ENCODE measurements at regions not wholly inside any gene's neighbourhood (a gene's known extent, or its start where the extent isn't known, plus 50 kb on each side); places are given as distances from the start of the nearest gene placed in this dataset.

DNA sequence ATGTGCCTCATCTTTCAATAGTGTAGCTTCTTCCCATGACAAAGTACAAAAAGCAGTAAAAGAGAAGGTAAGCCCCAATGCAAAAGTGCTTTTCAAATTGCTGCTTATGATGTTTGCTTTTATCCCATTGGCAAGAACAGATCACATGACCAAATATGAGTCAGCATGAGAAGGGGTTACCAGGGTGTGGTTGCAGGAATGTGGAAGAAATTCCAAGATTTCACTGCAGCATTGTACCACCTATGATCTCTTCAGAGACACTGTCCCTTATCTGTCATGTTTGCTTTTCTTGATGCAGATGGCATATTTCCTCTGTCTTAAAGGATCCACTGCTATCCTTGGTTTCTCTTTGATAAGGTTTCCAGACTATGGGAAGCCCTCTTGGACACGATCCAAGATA lies 1006.9 kb upstream of the PRMT6 start:
- TF ChIP-seq EZH2phosphoT487 (IDR thresholded peaks at IDR 0.05; ENCODE audit: borderline replicate concordance), result no peak
- TF ChIP-seq, protein P1, sequence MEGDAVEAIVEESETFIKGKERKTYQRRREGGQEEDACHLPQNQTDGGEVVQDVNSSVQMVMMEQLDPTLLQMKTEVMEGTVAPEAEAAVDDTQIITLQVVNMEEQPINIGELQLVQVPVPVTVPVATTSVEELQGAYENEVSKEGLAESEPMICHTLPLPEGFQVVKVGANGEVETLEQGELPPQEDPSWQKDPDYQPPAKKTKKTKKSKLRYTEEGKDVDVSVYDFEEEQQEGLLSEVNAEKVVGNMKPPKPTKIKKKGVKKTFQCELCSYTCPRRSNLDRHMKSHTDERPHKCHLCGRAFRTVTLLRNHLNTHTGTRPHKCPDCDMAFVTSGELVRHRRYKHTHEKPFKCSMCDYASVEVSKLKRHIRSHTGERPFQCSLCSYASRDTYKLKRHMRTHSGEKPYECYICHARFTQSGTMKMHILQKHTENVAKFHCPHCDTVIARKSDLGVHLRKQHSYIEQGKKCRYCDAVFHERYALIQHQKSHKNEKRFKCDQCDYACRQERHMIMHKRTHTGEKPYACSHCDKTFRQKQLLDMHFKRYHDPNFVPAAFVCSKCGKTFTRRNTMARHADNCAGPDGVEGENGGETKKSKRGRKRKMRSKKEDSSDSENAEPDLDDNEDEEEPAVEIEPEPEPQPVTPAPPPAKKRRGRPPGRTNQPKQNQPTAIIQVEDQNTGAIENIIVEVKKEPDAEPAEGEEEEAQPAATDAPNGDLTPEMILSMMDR (conservative IDR thresholded peaks at IDR 0.05; ENCODE audit: low read length), result no peak
- H3K4me1 ChIP-seq (ENCODE audit: insufficient read depth, low read length, poor library complexity, severe bottlenecking), result no peaks in the 10 kb centered on the region
- no peaks in the 10 kb centered on the region for H3K9me2 ChIP-seq (replicated peaks; ENCODE audit: low read depth, low read length)
- H3K36me3 ChIP-seq (ENCODE audit: insufficient read depth, low read length), result no peaks in the 10 kb centered on the region
- no peaks in the 10 kb centered on the region for H3K9me3 ChIP-seq (ENCODE audit: insufficient read depth, low read depth, low read length)
- H4K20me1 ChIP-seq (ENCODE audit: insufficient read depth, low read length, poor library complexity, severe bottlenecking), result no peaks in the 10 kb centered on the region
- no peaks in the 10 kb centered on the region for H3F3A ChIP-seq (ENCODE audit: low read depth)
- no peak overlapping the region for H3K4me3 ChIP-seq (ENCODE audit: low read length, poor library complexity, severe bottlenecking)
- no peaks in the 10 kb centered on the region for H3K79me2 ChIP-seq (ENCODE audit: insufficient read depth, low read length)
- H3K4me2 ChIP-seq (ENCODE audit: low read depth, low read length, poor library complexity, severe bottlenecking), result no peak overlapping the region
- H3K9ac ChIP-seq (ENCODE audit: low read depth, low read length, poor library complexity, severe bottlenecking), result no peak overlapping the region
- no peaks in the 10 kb centered on the region for H3K27me3 ChIP-seq (ENCODE audit: insufficient read depth, low read length, poor library complexity, severe bottlenecking)
- no peak overlapping the region for H2AFZ ChIP-seq (ENCODE audit: low read length)

DNA sequence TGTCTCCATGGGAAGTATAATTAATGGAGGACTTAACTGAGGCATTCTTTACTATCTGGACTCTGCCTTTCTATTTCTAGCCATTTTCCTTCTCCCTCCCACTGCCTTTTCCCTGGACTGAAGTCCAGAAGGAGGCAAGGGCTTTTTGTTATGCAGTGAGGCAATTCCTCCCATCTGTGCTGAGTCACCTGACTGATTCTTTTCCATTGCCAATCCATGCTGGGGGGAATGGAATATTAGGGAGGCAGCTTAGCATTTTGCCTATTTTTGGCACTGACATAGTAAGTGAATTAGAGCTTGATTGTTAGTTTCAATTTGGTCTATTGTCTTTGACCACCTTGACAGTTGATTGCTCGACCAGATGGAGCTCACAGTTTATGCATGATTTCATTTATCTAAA lies 1000.6 kb upstream of the PRMT6 start:
- H3K4me2 ChIP-seq (ENCODE audit: low read depth, low read length, poor library complexity, severe bottlenecking), result no peak overlapping the region
- TF ChIP-seq, protein P1 (conservative IDR thresholded peaks at IDR 0.05; ENCODE audit: low read length), result no peak
- no peak for TF ChIP-seq EZH2phosphoT487 (IDR thresholded peaks at IDR 0.05; ENCODE audit: borderline replicate concordance)

DNA sequence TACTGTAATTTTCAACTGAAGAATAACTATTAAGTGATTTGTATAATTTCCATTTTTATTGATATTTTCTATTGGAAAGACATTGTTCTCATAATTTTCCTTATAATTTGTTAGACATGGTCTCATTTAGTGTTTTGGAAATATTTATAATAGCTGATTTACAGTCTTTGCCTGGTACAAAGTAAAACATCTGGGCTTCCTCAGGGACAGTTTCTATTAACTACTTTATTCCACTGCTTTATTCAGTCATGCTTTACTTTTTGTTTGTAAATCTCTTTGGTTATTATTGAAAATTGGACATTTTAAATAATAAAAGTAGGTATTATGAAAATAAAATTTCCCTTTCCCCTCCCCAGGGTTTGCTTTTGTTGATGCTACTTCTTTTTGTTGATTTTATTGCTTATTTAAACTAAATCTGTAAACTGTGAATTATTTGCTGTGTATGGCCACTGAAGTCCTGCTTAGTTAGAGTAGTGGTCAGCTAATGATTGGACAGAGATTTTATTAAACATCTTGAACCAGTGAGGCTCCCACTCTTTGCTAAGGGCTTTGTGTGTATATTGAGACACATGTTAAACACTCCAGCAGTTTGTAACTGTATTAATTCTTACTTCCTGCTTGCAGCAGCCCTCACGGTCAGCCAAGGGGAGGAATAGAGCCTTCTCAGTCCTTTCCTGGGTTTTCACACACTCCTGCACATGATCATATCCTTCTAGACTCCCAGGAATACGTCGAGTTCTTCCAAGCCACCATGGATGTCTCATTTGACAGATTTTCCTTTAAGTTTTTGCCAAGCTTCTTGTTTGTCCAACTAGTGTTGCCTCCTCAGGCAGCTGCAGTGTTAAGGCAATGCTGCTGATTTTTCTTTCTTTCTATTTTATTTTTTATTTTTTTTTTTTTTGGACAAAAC lies 994.6 kb upstream of the PRMT6 start:
- H3F3A ChIP-seq (ENCODE audit: low read depth), result no peaks in the 10 kb centered on the region
- H2AFZ ChIP-seq (ENCODE audit: low read length), result no peak overlapping the region
- H3K9ac ChIP-seq (ENCODE audit: low read depth, low read length, poor library complexity, severe bottlenecking), result no peak overlapping the region
- H4K20me1 ChIP-seq (ENCODE audit: insufficient read depth, low read length, poor library complexity, severe bottlenecking), result no peaks in the 10 kb centered on the region
- H3K9me3 ChIP-seq (ENCODE audit: insufficient read depth, low read depth, low read length), result no peaks in the 10 kb centered on the region
- no peaks in the 10 kb centered on the region for H3K27me3 ChIP-seq (ENCODE audit: insufficient read depth, low read length, poor library complexity, severe bottlenecking)
- TF ChIP-seq, protein P1 (conservative IDR thresholded peaks at IDR 0.05; ENCODE audit: low read length), result no peak
- no peak for TF ChIP-seq EZH2phosphoT487 (IDR thresholded peaks at IDR 0.05; ENCODE audit: borderline replicate concordance)
- no peak overlapping the region for H3K4me2 ChIP-seq (ENCODE audit: low read depth, low read length, poor library complexity, severe bottlenecking)
- H3K4me1 ChIP-seq (ENCODE audit: insufficient read depth, low read length, poor library complexity, severe bottlenecking), result no peaks in the 10 kb centered on the region
- no peak overlapping the region for H3K4me3 ChIP-seq (ENCODE audit: low read length, poor library complexity, severe bottlenecking)
- no peaks in the 10 kb centered on the region for H3K9me2 ChIP-seq (replicated peaks; ENCODE audit: low read depth, low read length)
- H3K36me3 ChIP-seq (ENCODE audit: insufficient read depth, low read length), result no peaks in the 10 kb centered on the region
- no peaks in the 10 kb centered on the region for H3K79me2 ChIP-seq (ENCODE audit: insufficient read depth, low read length)

More for the DNA sequence above, 1000.6 kb upstream of the PRMT6 start:
- no peaks in the 10 kb centered on the region for H3K79me2 ChIP-seq (ENCODE audit: insufficient read depth, low read length)
- no peaks in the 10 kb centered on the region for H3K4me1 ChIP-seq (ENCODE audit: insufficient read depth, low read length, poor library complexity, severe bottlenecking)
- no peaks in the 10 kb centered on the region for H4K20me1 ChIP-seq (ENCODE audit: insufficient read depth, low read length, poor library complexity, severe bottlenecking)
- no peaks in the 10 kb centered on the region for H3K9me2 ChIP-seq (replicated peaks; ENCODE audit: low read depth, low read length)
- no peaks in the 10 kb centered on the region for H3K27me3 ChIP-seq (ENCODE audit: insufficient read depth, low read length, poor library complexity, severe bottlenecking)
- no peak overlapping the region for H3K9ac ChIP-seq (ENCODE audit: low read depth, low read length, poor library complexity, severe bottlenecking)
- H3K9me3 ChIP-seq (ENCODE audit: insufficient read depth, low read depth, low read length), result no peaks in the 10 kb centered on the region
- H3K36me3 ChIP-seq (ENCODE audit: insufficient read depth, low read length), result no peaks in the 10 kb centered on the region
- no peaks in the 10 kb centered on the region for H3F3A ChIP-seq (ENCODE audit: low read depth)
- no peak overlapping the region for H2AFZ ChIP-seq (ENCODE audit: low read length)
- no peak overlapping the region for H3K4me3 ChIP-seq (ENCODE audit: low read length, poor library complexity, severe bottlenecking)
